Fibroblast of lung (primary cell): ENCODE measurements at regions not wholly inside any gene's neighbourhood (a gene's known extent, or its start where the extent isn't known, plus 50 kb on each side); places are given as distances from the start of the nearest gene placed in this dataset.

Experiments
- CTCF ChIP-seq, 2 donors: IDR thresholded peaks in 1 of 2; conservative IDR thresholded peaks in 1 of 2; 1 replicate in 1 of 2; 2 replicates in 1 of 2; pipeline ENCODE4 v1.5.1; 2011 to 2012; ENCODE audit warnings: low read length in 2 of 2, control low read depth in 1 of 2, inconsistent platforms in 1 of 2, low read depth in 1 of 2, mild to moderate bottlenecking in 1 of 2
- EZH2 ChIP-seq: IDR thresholded peaks from 2 replicates; pipeline ENCODE4 v1.5.1; 2012; ENCODE audit warnings: low read length, control low read depth, mild to moderate bottlenecking; ENCODE audit errors: missing control alignments

- TF ChIP-seq CTCF (conservative IDR thresholded peaks at IDR 0.05 in 1 of 2, IDR thresholded peaks at IDR 0.05 in 1 of 2; ENCODE audit: low read depth in 1 of 2, low read length in 2 of 2) (no peak), EZH2 (no peak)
These were observed 68.1 kb downstream of the ACTL7B start for GRCh38 chr9:108787690-108788048.
